Dendritic cell treated with granulocyte-macrophage colony-stimulating factor and Interleukin-4, amounts not matched to agents 40 ng/mL and 50 ng/mL, for 4 days (primary cell): ENCODE measurements at regions not wholly inside any gene's neighbourhood (a gene's known extent, or its start where the extent isn't known, plus 50 kb on each side); places are given as distances from the start of the nearest gene placed in this dataset.

ENCODE experiments used
- H3K27ac Mint-ChIP-seq: one replicate; pipeline ENCODE4 v1.8.0; 2022; ENCODE audit warnings: mild to moderate bottlenecking, mixed read lengths
- H3K27me3 Mint-ChIP-seq: one replicate; pipeline ENCODE4 v1.8.0; 2022; ENCODE audit warnings: mild to moderate bottlenecking, mixed read lengths
- H3K36me3 Mint-ChIP-seq: one replicate; pipeline ENCODE4 v1.8.0; 2022; ENCODE audit warnings: low read depth, mixed read lengths
- H3K4me1 Mint-ChIP-seq: one replicate; pipeline ENCODE4 v1.8.0; 2022; ENCODE audit warnings: low read depth, mixed read lengths
- H3K4me3 Mint-ChIP-seq: one replicate; pipeline ENCODE4 v1.8.0; 2022; ENCODE audit warnings: mild to moderate bottlenecking, moderate library complexity, mixed read lengths
- H3K9me3 Mint-ChIP-seq: one replicate; pipeline ENCODE4 v1.8.0; 2022; ENCODE audit warnings: mixed read lengths
- intact Hi-C: fragments of 100-400 bp; cut with micrococcal nuclease; formaldehyde crosslinking; loops from one replicate; pipeline ENCODE4 v1.15.0; 2022

DNA sequence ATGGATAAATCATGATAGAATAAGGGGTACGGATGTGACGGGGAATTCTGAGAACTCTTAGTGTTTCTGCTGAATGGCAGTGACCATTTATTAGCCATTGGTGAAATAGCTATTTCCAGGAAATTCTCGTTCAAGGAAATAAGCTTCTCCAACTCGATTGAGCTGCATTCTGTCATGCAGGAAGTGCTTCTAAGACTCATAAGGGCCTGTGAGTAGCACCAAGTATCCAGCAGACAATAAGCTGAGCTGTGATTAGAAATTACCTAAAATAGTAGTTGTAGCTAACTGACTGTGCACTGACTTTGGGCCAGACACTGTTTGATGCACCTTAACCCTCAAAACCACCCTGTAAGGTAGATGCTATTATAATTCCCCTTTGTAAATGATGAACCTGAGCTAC, 107.8 kb upstream of the IRX5 start:
- Mint-ChIP-seq H3K4me3 (no peak overlapping the region), H3K36me3 (no peaks in the 10 kb centered on the region), H3K27me3 (no peaks in the 10 kb centered on the region), H3K27ac (no peak overlapping the region), H3K4me1 (no peaks in the 10 kb centered on the region), H3K9me3 (no peaks in the 10 kb centered on the region)
- intact Hi-C loops: no loop called here

DNA sequence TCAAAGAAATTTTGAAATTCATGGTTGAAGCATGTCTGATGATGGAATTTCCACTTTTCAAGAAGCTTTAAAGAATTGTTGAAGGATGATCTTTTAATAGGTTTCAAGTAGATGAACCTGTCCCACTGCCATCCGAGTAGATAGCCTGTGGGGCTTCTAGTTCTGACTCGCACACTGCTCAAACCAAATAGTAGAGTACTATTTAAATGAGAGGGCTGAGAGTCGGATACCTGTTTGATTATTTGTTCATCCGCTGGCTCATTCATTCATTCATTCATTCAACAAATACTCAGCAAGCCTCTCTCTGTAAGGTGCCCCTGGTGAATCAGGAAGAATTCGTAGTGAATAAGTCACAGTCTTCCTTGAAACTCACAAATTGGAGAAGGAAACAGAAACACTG, 108.2 kb upstream of the IRX5 start:
- Mint-ChIP-seq H3K9me3 (no peaks in the 10 kb centered on the region), H3K27me3 (no peaks in the 10 kb centered on the region), H3K36me3 (no peaks in the 10 kb centered on the region), H3K4me1 (no peaks in the 10 kb centered on the region), H3K4me3 (no peak overlapping the region), H3K27ac (no peak overlapping the region)
- intact Hi-C loops: no loop called here

DNA sequence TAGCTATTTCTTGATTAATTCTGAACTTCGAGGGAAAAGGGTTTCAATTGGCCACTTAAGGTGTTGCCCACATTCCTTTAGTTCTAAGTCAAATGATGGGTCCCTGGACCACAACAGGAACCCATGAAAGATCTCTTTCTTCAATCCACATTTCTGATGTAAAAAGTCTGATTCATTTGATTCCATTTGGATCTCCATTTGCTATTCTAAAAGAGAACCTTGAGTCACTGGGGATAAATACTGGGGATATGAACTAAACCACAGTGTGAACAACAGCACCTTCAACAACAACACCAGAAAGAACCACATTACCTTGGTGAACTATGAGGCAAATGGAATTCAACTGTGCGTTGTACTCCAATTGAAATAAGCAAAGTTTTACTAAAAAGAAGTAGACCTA, 108.9 kb upstream of the IRX5 start:
- Mint-ChIP-seq H3K4me1 (no peaks in the 10 kb centered on the region), H3K4me3 (no peak overlapping the region), H3K27me3 (no peaks in the 10 kb centered on the region), H3K27ac (no peak overlapping the region), H3K36me3 (no peaks in the 10 kb centered on the region), H3K9me3 (no peaks in the 10 kb centered on the region)
- intact Hi-C loops: no loop called here

DNA sequence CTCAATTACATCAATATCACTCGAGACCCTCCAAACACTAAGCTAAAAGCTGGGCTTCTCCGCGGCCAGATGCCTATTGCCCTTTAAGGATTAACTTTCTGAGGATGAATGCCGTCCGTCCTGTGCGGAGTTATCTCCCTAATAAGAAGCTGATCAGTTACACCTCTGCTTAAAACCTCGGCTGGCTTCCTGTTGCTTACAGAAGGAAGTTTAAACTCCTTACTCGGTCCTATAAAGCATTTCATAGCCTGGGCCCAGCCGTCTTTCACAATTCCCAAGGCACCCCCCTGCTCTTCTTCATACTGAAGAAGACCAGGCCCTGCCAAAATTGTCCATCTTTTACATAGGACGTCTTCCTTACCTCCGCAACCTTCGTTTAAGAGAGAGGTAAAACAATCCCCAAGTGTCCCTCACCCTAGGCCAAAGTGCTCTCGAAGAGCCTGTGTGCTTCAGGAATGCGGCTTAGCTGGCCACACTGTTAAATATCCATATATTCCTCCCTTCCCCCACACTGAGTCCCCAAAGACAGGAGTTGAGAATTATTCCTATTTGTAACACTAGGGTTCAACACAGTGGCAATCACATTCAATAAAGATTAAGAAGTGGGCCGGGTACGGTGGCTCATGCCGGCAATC, 112.6 kb upstream of the IRX5 start:
- Mint-ChIP-seq H3K9me3 (no peaks in the 10 kb centered on the region), H3K36me3 (no peaks in the 10 kb centered on the region), H3K4me1 (no peaks in the 10 kb centered on the region), H3K4me3 (no peak overlapping the region), H3K27ac (no peak overlapping the region), H3K27me3 (no peaks in the 10 kb centered on the region)
- intact Hi-C loops: no loop called here

DNA sequence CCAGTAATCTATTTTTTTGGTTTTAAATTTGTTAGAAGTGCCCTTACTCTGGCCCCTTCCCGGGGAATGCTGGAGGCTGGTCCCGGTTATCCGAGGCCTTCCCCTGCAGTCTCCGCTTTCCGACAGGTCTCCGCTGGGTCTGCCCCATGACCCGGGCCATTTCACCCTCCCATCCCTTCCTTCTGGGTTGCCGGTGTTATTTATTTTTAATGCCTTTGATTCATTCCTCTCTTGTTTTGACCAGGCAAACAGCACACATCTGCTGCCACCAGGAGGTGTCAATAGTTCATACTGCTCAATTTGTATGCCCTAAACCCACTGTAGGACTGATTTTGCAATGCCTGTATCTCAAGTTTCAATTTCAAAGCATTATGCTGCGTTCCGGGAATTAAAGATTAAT, 113.2 kb upstream of the IRX5 start:
- Mint-ChIP-seq H3K4me3 (no peak overlapping the region), H3K27ac (no peak overlapping the region), H3K36me3 (no peaks in the 10 kb centered on the region), H3K27me3 (no peaks in the 10 kb centered on the region), H3K9me3 (no peaks in the 10 kb centered on the region), H3K4me1 (no peaks in the 10 kb centered on the region)
- intact Hi-C loops: no loop called here

DNA sequence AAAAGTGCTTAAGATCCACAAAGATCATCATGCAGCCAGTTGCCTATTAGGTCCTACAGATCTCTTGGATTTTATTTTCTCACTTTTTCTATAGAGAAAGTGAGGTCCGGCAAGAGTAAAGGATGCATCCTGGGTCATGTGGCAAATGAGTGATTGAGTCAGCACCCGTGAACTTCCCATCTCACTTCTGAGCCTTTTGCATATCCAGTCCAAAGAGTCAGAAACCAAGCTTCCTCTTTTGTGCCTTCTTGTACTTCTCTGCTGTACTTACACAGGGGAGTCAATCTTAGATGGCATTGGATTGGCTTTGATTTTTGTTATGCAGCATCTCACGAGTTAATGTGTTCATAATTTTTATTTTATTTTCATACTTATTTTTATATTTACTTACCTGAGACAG, 114.2 kb upstream of the IRX5 start:
- Mint-ChIP-seq H3K4me3 (no peak overlapping the region), H3K4me1 (no peaks in the 10 kb centered on the region), H3K36me3 (no peaks in the 10 kb centered on the region), H3K27me3 (no peaks in the 10 kb centered on the region), H3K9me3 (no peaks in the 10 kb centered on the region), H3K27ac (no peak overlapping the region)
- intact Hi-C loops: no loop called here

DNA sequence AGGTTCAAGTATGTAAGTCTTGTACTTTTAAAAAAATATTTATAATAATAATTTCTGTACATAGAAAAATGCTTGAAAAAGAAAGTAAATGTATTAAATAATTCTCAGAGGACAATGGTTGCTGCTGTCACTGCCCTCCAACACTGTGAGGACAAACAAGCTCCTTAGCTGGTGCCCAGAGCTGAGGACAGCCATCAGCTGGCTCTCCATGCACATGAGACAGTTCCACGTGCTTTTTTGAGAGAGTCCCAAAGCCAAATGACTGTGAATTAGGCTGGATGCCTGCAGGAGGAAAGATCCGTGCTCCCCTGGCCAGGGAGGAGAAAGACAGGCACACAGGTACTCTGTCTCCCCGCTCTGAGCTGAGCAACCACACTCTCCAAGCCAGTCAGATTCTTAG, 115.5 kb upstream of the IRX5 start:
- intact Hi-C loops: no loop called here
- no peaks in the 10 kb centered on the region for H3K27me3 Mint-ChIP-seq
- no peak overlapping the region for H3K27ac Mint-ChIP-seq

DNA sequence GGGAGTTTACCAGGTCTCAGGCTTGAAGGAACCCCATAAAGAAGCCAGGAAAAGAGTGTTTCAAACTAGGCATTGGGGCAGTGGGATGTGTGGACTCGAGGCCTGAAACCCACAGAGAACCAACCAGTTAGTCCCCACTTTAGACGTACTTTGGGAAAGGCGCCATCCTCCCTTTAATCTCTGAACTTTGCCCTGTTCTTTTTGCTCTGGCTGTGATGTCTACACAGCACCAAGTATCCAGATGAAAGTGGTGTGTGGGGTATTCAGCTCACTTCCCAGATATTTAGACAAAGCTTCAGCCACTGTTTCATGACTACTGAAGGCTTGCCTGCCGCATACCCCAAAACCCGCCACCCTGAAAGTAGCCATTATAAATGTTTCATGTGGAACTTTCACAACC, 116.9 kb upstream of the IRX5 start:
- Mint-ChIP-seq H3K36me3 (no peaks in the 10 kb centered on the region), H3K27ac (no peak overlapping the region), H3K9me3 (no peaks in the 10 kb centered on the region), H3K4me3 (no peak overlapping the region), H3K27me3 (no peaks in the 10 kb centered on the region), H3K4me1 (no peaks in the 10 kb centered on the region)
- intact Hi-C loops: no loop called here

More for the DNA sequence above, 115.5 kb upstream of the IRX5 start:
- no peak overlapping the region for H3K4me3 Mint-ChIP-seq
- H3K9me3 Mint-ChIP-seq: no peaks in the 10 kb centered on the region
- H3K4me1 Mint-ChIP-seq: no peaks in the 10 kb centered on the region
- H3K36me3 Mint-ChIP-seq: no peaks in the 10 kb centered on the region

DNA sequence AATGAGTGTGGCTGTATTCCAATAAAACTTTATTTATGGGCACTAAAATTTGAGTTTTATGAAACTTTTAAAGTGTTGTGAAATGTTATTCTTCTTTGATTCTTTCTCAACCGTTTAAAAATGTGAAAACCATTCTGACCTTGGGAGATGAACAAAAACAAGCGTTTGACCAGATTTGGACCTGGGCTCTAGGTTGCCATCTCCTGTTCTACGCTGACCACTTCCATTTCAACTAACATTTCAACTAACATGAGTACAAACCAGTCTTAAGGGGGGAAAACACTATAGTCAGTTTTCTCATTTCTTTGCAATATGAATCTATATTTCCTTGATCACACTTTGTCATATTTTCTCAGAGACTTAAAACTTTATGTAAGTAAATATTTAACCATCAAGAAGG, 118.4 kb upstream of the IRX5 start:
- Mint-ChIP-seq H3K27ac (no peak overlapping the region), H3K4me1 (no peaks in the 10 kb centered on the region), H3K36me3 (no peaks in the 10 kb centered on the region), H3K4me3 (no peak overlapping the region), H3K27me3 (no peaks in the 10 kb centered on the region), H3K9me3 (no peaks in the 10 kb centered on the region)
- intact Hi-C loops: no loop called here

DNA sequence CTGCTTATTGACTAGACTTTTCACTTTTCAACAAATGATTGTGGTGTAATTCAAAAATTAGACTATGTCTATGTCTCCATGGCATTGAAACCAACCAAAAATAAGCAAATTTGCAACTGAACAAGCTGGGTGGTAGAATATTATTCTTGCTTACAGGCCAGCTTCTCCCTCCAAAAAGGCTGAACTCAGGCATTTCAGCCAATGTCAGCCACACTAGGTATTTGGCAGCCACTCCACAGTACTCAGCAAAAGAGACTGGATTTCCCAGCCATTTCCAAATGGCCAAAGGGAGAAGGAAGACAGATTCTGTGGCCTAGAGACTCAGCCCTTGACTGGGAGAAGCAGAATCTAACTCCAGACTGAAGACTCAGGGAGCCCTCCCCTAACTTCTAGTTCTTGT, 121.8 kb upstream of the IRX5 start:
- H3K4me1 Mint-ChIP-seq: no peaks in the 10 kb centered on the region
- H3K27me3 Mint-ChIP-seq: no peaks in the 10 kb centered on the region
- H3K9me3 Mint-ChIP-seq: no peaks in the 10 kb centered on the region
- H3K27ac Mint-ChIP-seq: no peak overlapping the region
- no peak overlapping the region for H3K4me3 Mint-ChIP-seq
- no peaks in the 10 kb centered on the region for H3K36me3 Mint-ChIP-seq
- intact Hi-C loops: no loop called here

DNA sequence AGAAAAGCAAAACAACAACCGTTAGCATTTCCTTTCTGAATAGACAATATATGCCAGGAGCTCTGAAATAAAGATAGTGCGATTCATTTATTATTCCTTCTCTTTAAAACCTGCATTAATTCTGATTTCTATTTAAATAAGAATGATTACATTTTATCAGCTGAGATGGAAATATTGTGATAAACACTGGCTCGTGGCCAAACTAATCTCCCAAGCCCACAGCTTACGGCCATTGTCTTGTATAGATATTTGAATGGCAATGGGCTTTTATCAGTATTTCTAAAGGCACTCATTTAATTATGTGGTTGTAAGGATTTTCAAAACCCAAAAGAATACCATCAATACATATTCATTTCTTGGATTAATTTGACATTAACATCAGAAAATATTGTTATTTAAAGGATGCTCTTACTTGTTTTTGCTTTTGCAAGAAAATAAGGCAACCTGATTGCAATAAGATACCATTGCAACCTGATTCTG, 123.7 kb upstream of the IRX5 start:
- Mint-ChIP-seq H3K36me3 (no peaks in the 10 kb centered on the region), H3K4me3 (no peak overlapping the region), H3K9me3 (no peaks in the 10 kb centered on the region), H3K27me3 (no peaks in the 10 kb centered on the region), H3K4me1 (no peaks in the 10 kb centered on the region), H3K27ac (no peak overlapping the region)
- intact Hi-C loops: no loop called here

DNA sequence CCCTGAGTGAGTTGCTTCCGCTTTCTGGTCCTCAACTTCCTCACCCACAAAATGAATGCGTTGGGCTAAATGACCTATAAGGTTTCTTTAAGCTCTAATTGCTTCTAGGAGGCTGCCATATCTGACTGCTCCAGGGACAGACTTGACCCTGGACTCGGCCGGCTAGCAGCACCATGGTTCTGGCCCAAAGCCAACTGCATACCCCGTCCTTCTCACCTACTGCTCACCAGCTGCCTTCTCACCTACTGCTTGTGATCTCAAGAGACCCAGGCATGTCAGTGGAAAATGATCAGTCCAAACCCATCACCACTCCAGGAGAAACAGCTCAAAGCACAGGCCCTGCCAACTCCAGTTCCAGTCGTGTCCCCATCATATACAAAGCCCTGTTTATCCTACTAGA, 124.3 kb upstream of the IRX5 start:
- H3K36me3 Mint-ChIP-seq: no peaks in the 10 kb centered on the region
- no peaks in the 10 kb centered on the region for H3K4me1 Mint-ChIP-seq
- no peak overlapping the region for H3K27ac Mint-ChIP-seq
- H3K4me3 Mint-ChIP-seq: no peak overlapping the region
- no peaks in the 10 kb centered on the region for H3K27me3 Mint-ChIP-seq
- intact Hi-C loops: no loop called here
- no peaks in the 10 kb centered on the region for H3K9me3 Mint-ChIP-seq

DNA sequence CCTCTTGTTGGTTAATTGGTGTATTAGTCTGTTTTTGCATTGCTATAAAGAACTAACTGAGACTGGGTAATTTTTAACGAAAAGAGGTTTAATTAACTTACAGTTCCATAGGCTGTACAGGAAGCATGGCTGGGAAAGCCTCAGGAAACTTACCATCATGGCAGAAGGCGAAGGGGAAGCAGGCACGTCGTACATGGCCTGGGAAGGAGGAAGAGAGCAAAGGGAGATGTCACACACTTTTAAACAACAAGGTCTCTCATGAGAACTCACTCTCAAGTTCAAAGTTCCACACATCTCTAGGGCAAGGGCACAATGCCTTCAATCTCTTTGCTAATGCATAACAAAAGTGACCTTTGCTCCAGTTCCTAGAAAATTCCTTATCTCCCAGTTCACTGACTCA, 125.0 kb upstream of the IRX5 start:
- intact Hi-C loops: no loop called here
- no peaks in the 10 kb centered on the region for H3K4me1 Mint-ChIP-seq
- H3K4me3 Mint-ChIP-seq: no peak overlapping the region
- H3K27ac Mint-ChIP-seq: no peak overlapping the region
- H3K36me3 Mint-ChIP-seq: no peaks in the 10 kb centered on the region
- H3K27me3 Mint-ChIP-seq: no peaks in the 10 kb centered on the region
- no peaks in the 10 kb centered on the region for H3K9me3 Mint-ChIP-seq

DNA sequence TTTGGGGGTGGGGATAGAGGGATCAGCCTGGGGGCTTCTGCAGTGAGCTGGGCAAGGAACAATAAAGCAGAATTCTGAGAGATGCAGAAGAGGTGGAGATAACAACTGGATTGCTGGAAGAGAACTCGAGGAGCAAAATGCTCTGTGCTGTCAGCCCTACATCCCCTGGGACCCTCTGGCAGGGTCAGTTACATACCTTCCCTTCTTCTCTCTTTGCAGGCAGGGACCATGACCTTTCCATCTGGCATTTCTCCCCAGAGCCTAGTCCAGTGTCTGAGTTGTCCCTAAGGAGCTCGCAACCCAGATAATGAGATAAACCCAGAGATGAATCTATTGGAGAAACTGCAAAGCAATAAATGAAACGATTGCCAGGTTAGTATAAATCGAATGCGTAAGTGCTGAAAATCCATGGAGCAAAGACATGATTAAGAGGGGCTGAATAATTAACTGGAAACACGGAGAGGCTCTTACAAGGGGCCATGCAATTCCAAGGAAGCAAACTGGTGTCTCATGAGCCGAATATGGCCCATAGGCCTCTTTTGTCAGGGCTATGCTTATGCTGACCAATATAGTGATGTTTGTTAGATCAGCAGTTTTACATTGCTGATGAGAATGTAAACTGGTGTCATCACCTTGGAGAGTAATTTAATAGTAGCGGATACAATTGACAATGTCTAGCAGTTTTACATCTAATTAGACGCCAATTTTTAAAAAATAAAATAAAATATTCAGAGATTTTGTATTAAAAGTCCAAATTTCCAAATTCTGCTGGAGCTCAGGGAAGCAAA, 129.4 kb upstream of the IRX5 start:
- no peak overlapping the region for H3K27ac Mint-ChIP-seq
- H3K27me3 Mint-ChIP-seq: no peaks in the 10 kb centered on the region
- no peaks in the 10 kb centered on the region for H3K9me3 Mint-ChIP-seq
- intact Hi-C loops: no loop called here
- no peak overlapping the region for H3K4me3 Mint-ChIP-seq
- H3K4me1 Mint-ChIP-seq: no peaks in the 10 kb centered on the region
- H3K36me3 Mint-ChIP-seq: no peaks in the 10 kb centered on the region

DNA sequence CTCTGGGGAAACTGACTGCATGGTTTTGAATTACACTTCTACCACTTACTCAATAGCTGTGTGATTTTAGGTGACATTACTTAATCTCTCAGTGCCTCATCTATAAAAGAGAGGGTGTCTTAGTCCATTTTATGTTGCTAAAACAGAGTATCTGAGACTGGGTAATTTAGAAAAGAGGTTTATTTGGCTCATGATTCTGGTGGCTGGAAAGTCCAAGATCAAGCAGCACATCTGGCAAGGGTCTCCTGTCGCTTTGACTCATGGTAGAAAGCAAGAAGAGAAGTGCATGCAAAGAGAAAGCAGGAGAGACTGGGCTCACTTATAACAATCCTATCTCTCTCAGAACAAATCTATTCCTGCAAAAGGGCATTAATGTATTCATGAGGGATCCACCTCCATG, 132.4 kb upstream of the IRX5 start:
- Mint-ChIP-seq H3K27ac (no peak overlapping the region), H3K4me3 (no peak overlapping the region), H3K4me1 (no peaks in the 10 kb centered on the region), H3K27me3 (no peaks in the 10 kb centered on the region), H3K9me3 (no peaks in the 10 kb centered on the region), H3K36me3 (no peaks in the 10 kb centered on the region)
- intact Hi-C loops: no loop called here
